Astrocyte (in vitro differentiated cells and primary cell): ENCODE measurements at regions not wholly inside any gene's neighbourhood (a gene's known extent, or its start where the extent isn't known, plus 50 kb on each side); places are given as distances from the start of the nearest gene placed in this dataset.

Experiments
- CTCF ChIP-seq: IDR thresholded peaks from 2 replicates; pipeline ENCODE4 v1.5.1; 2011; ENCODE audit warnings: low read depth, mild to moderate bottlenecking, inconsistent platforms, low read length, moderate library complexity; ENCODE audit not compliant: insufficient read depth
- EZH2 ChIP-seq: IDR thresholded peaks from 2 replicates; pipeline ENCODE4 v1.6.1; 2012; ENCODE audit warnings: mild to moderate bottlenecking, low read length, inconsistent platforms; ENCODE audit not compliant: insufficient read depth

GRCh38 chr1:56434740-56435139 lies 144.6 kb downstream of the PLPP3 start:
- TF ChIP-seq CTCF (no peak), EZH2 (no peak)
